ENCODE measurements at regions not wholly inside any gene's neighbourhood (a gene's known extent, or its start where the extent isn't known, plus 50 kb on each side); places are given as distances from the start of the nearest gene placed in this dataset.

DNA sequence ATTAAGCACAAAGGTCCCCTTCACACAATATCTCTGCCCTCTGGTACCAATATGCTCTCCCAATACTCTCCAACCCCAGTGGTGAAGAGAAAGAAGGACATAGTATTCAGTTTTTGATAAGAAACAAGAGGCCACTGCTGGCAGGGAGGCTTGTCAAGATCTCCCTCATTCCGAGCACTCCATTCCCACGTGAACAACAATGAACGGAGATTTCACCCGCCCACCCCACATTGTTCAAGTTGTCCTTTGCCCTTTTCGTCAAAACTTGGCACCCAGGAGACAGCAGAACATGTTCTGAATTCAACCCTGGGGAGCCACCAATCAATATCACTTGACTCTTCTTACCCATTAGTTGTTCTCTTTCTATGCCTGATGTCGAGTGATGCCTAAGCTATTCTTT lies 54.2 kb upstream of the SLC25A4 start (continued):
- TF ChIP-seq, protein P1, sequence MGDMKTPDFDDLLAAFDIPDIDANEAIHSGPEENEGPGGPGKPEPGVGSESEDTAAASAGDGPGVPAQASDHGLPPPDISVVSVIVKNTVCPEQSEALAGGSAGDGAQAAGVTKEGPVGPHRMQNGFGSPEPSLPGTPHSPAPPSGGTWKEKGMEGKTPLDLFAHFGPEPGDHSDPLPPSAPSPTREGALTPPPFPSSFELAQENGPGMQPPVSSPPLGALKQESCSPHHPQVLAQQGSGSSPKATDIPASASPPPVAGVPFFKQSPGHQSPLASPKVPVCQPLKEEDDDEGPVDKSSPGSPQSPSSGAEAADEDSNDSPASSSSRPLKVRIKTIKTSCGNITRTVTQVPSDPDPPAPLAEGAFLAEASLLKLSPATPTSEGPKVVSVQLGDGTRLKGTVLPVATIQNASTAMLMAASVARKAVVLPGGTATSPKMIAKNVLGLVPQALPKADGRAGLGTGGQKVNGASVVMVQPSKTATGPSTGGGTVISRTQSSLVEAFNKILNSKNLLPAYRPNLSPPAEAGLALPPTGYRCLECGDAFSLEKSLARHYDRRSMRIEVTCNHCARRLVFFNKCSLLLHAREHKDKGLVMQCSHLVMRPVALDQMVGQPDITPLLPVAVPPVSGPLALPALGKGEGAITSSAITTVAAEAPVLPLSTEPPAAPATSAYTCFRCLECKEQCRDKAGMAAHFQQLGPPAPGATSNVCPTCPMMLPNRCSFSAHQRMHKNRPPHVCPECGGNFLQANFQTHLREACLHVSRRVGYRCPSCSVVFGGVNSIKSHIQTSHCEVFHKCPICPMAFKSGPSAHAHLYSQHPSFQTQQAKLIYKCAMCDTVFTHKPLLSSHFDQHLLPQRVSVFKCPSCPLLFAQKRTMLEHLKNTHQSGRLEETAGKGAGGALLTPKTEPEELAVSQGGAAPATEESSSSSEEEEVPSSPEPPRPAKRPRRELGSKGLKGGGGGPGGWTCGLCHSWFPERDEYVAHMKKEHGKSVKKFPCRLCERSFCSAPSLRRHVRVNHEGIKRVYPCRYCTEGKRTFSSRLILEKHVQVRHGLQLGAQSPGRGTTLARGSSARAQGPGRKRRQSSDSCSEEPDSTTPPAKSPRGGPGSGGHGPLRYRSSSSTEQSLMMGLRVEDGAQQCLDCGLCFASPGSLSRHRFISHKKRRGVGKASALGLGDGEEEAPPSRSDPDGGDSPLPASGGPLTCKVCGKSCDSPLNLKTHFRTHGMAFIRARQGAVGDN (IDR thresholded peaks at IDR 0.05), result no peak
- TF ChIP-seq HDGF (IDR thresholded peaks at IDR 0.05) (no peak), ZBED1 (IDR thresholded peaks at IDR 0.05; ENCODE audit: borderline replicate concordance) (no peak)

DNA sequence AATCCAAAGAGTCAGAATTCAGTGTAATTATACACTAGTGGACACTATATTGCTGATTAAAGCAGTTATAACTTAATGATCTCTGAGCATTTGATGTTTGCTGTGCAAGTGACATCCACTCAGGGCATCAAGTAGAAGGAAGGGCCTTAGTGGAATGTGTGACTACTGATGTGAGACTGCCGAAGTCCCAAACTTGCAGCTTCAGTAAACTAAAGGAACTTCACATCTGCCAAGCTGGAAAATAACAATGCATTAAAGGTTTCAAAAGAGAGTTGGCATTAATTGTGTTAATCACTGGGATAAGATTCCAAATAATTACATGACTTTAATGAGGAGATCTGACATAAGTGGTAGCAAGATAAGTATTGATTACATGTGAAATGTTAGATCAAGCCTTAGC lies 52.5 kb upstream of the SLC25A4 start:
- Histone ChIP-seq H3K79me2 (ENCODE audit: control insufficient read depth, insufficient read depth, low read length) (no peaks in the 10 kb centered on the region), H3K36me3 (ENCODE audit: control insufficient read depth in 2 of 2, insufficient read depth in 2 of 2, low read length in 1 of 2) (no peaks in the 10 kb centered on the region), H3K9me3 (replicated peaks; ENCODE audit: control insufficient read depth, insufficient read depth, low read length) (no peaks in the 10 kb centered on the region), H3K4me2 (ENCODE audit: control insufficient read depth, insufficient read depth) (no peak overlapping the region), H3K27ac (ENCODE audit: control insufficient read depth, insufficient read depth) (no peak overlapping the region), H2AFZ (ENCODE audit: control insufficient read depth, low read depth, low read length) (no peak overlapping the region), H3K4me3 (no peak overlapping the region), H3K27me3 (replicated peaks in 1 of 2; ENCODE audit: control insufficient read depth in 2 of 2, insufficient read depth in 2 of 2, low read length in 1 of 2) (no peaks in the 10 kb centered on the region), H4K20me1 (ENCODE audit: control insufficient read depth, insufficient read depth) (no peaks in the 10 kb centered on the region), H3K9ac (ENCODE audit: control insufficient read depth, insufficient read depth, low read length) (no peak overlapping the region), H3K4me1 (ENCODE audit: control insufficient read depth, insufficient read depth, low read length) (no peaks in the 10 kb centered on the region)
- FAIRE-seq (no peak), ATAC-seq (no peak), DNase-seq (ENCODE audit: low read depth, low spot score) (no peak)
- TF ChIP-seq, protein P2, sequence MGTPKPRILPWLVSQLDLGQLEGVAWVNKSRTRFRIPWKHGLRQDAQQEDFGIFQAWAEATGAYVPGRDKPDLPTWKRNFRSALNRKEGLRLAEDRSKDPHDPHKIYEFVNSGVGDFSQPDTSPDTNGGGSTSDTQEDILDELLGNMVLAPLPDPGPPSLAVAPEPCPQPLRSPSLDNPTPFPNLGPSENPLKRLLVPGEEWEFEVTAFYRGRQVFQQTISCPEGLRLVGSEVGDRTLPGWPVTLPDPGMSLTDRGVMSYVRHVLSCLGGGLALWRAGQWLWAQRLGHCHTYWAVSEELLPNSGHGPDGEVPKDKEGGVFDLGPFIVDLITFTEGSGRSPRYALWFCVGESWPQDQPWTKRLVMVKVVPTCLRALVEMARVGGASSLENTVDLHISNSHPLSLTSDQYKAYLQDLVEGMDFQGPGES (IDR thresholded peaks at IDR 0.05), result no peak
- TF ChIP-seq CBX3 (IDR thresholded peaks at IDR 0.05; ENCODE audit: borderline replicate concordance, low read depth) (no peak), ZNF622 (IDR thresholded peaks at IDR 0.05) (no peak), MTA3 (IDR thresholded peaks at IDR 0.05; ENCODE audit: borderline replicate concordance, low read length) (no peak), RCOR1 (conservative IDR thresholded peaks at IDR 0.05; ENCODE audit: low read depth, low read length) (no peak), ZNF274 (IDR thresholded peaks at IDR 0.05; ENCODE audit: insufficient read depth, insufficient read length) (no peak), HCFC1 (IDR thresholded peaks at IDR 0.05; ENCODE audit: low read length) (no peak), CBX5 (IDR thresholded peaks at IDR 0.05; ENCODE audit: low read depth) (no peak), MYC (IDR thresholded peaks at IDR 0.05; ENCODE audit: insufficient read depth, insufficient read length, insufficient replicate concordance, low read length, severe bottlenecking) (no peak)
- TF ChIP-seq, protein P3, sequence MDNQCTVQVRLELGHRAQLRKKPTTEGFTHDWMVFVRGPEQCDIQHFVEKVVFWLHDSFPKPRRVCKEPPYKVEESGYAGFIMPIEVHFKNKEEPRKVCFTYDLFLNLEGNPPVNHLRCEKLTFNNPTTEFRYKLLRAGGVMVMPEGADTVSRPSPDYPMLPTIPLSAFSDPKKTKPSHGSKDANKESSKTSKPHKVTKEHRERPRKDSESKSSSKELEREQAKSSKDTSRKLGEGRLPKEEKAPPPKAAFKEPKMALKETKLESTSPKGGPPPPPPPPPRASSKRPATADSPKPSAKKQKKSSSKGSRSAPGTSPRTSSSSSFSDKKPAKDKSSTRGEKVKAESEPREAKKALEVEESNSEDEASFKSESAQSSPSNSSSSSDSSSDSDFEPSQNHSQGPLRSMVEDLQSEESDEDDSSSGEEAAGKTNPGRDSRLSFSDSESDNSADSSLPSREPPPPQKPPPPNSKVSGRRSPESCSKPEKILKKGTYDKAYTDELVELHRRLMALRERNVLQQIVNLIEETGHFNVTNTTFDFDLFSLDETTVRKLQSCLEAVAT (IDR thresholded peaks at IDR 0.05), result no peak
- intact Hi-C loops (cut with micrococcal nuclease; ENCODE audit: unreplicated experiment) (no loop called here), in situ Hi-C loops (cut with MboI) (no loop called here)
- ChIA-PET POLR2A (no interaction called here), SMC1A (ENCODE audit: uncharacterized antibody, unreplicated experiment) (no interaction called here), CTCF (interaction anchor here (0.9 to 1.8 kb wide), 3 partner anchors 86 to 345 kb away, joined by 3 to 5 read pairs (median 3); no protein-coding TSS in a partner anchor), RAD21 (ENCODE audit: unreplicated experiment) (no interaction called here)
- WGBS (ENCODE audit: insufficient coverage, insufficient replicate concordance, low lambda C conversion rate, missing lambda C conversion rate), result 37% methylated on average over 1 of the region's 1 CpG
- no TSS peak for BruUV-seq (replicated peaks)

Measured in GM12878 (cell line).